SU-DHL-6 (cell line): ENCODE measurements at regions not wholly inside any gene's neighbourhood (a gene's known extent, or its start where the extent isn't known, plus 50 kb on each side); places are given as distances from the start of the nearest gene placed in this dataset.
"Not testable (repeated sequence)": the region's sequence is repeated elsewhere in the genome, so short reads cannot be mapped to it uniquely, and the experiment has no call there.

Experiments used
- CTCF ChIP-seq: fragments of 200-600 bp; sonication (generic); IDR thresholded peaks from one replicate; pipeline ENCODE4 v1.5.1; 2017; ENCODE audit warnings: antibody characterized with exemption, mild to moderate bottlenecking, low read length, moderate library complexity; ENCODE audit not compliant: insufficient read depth, poor library complexity, severe bottlenecking
- EZH2phosphoT487 ChIP-seq: fragments of 200-600 bp; sonication (generic), shearing (Covaris generic); conservative IDR thresholded peaks from 2 replicates; pipeline ENCODE4 v1.6.1; 2018; ENCODE audit warnings: mild to moderate bottlenecking, antibody characterized with exemption, low read length, moderate library complexity, mixed read lengths

GRCh38 chr3:125847966-125848365 lies 121.0 kb upstream of the ROPN1B start:
- TF ChIP-seq CTCF, EZH2phosphoT487: not testable (repeated sequence)
